Endothelial cell of umbilical vein (primary cell): ENCODE measurements at regions not wholly inside any gene's neighbourhood (a gene's known extent, or its start where the extent isn't known, plus 50 kb on each side); places are given as distances from the start of the nearest gene placed in this dataset.

Source experiments
- BruUV-seq: library from RNA; stranded (reverse); fragments of 400-500 nt; replicated peaks from 2 replicates; lab custom pipeline; 2021; lab: Mats Ljungman, UMichigan
- CTCF ChIA-PET: fragments of 300-600, 350-600 bp; sonication (Branson Sonifier 250); formaldehyde crosslinking; loops from one replicate; lab custom pipeline; 2021; ENCODE audit warnings: antibody characterized with exemption, inconsistent platforms; lab: Charles Lee
- POLR2A ChIA-PET: fragments of 300-600, 350-600 bp; sonication (Branson Sonifier 250); formaldehyde crosslinking; loops from one replicate; lab custom pipeline; 2021; ENCODE audit warnings: antibody characterized with exemption, inconsistent platforms; lab: Charles Lee
- DNase-seq: peaks from one replicate; pipeline ENCODE4 v3.0.0-alpha.2; 2011; ENCODE audit warnings: low read depth, low spot score
- FAIRE-seq: peaks from 2 replicates; lab custom pipeline; 2011; peaks lifted over from hg19 to GRCh38; lab: Jason Lieb, UNC
- H2AFZ ChIP-seq: 2 replicates; pipeline ENCODE4 v1.6.0; 2012; ENCODE audit warnings: low read depth, low read length, control low read depth, inconsistent platforms
- H3K27ac ChIP-seq: 2 replicates; pipeline ENCODE4 v1.5.1; 2011; ENCODE audit warnings: low read depth, mild to moderate bottlenecking, control low read depth, low read length, moderate library complexity; ENCODE audit not compliant: insufficient read depth
- H3K27me3 ChIP-seq, 2 experiments: 2 replicates each; pipeline versions ENCODE4 v1.6.0 to v1.6.1; 2011; ENCODE audit warnings: low read length in 2 of 2, mixed read lengths in 1 of 2; ENCODE audit not compliant: control insufficient read depth in 2 of 2, insufficient read depth in 2 of 2
- H3K36me3 ChIP-seq, 2 experiments: 2 replicates in 1 of 2; 3 replicates in 1 of 2; pipeline ENCODE4 v1.5.1; 2011; ENCODE audit warnings: low read length in 2 of 2, mild to moderate bottlenecking in 1 of 2, moderate library complexity in 1 of 2; ENCODE audit not compliant: control insufficient read depth in 2 of 2, insufficient read depth in 2 of 2; ENCODE audit errors: extremely low read depth in 1 of 2
- H3K4me1 ChIP-seq: 3 replicates; pipeline ENCODE4 v1.5.1; 2011; ENCODE audit warnings: mild to moderate bottlenecking, low read length; ENCODE audit not compliant: control insufficient read depth, insufficient read depth; ENCODE audit errors: extremely low read depth
- H3K4me2 ChIP-seq: 2 replicates; pipeline ENCODE4 v1.6.1; 2011; ENCODE audit warnings: low read length, control low read depth, mixed read lengths; ENCODE audit not compliant: insufficient read depth
- H3K4me3 ChIP-seq, 3 experiments: fragments of 200-600 bp in 1 of 3; sonication (generic), shearing (Covaris generic) in 1 of 3; replicated peaks in 1 of 3; 2 replicates each; pipeline ENCODE4 v1.5.1; 2011 to 2016; ENCODE audit warnings: control low read depth in 3 of 3, low read length in 3 of 3, mild to moderate bottlenecking in 2 of 3, inconsistent platforms in 1 of 3, low read depth in 1 of 3, moderate library complexity in 1 of 3; ENCODE audit not compliant: insufficient read depth in 1 of 3
- H3K79me2 ChIP-seq: 2 replicates; pipeline ENCODE4 v1.6.0; 2012; ENCODE audit warnings: low read length, inconsistent platforms; ENCODE audit not compliant: control insufficient read depth, insufficient read depth
- H3K9ac ChIP-seq: replicated peaks from 2 replicates; pipeline ENCODE3; 2011; ENCODE audit warnings: low read length, control low read depth; ENCODE audit not compliant: insufficient read depth; ENCODE audit errors: extremely low read depth
- H3K9me1 ChIP-seq: replicated peaks from 3 replicates; pipeline ENCODE4 v1.6.0; 2011; ENCODE audit warnings: mild to moderate bottlenecking, low read length; ENCODE audit not compliant: control insufficient read depth, insufficient read depth; ENCODE audit errors: extremely low read depth
- H3K9me3 ChIP-seq: replicated peaks from 2 replicates; pipeline ENCODE4 v1.5.1; 2012; ENCODE audit warnings: low read length, inconsistent platforms; ENCODE audit not compliant: control insufficient read depth, insufficient read depth
- H4K20me1 ChIP-seq: replicated peaks from 2 replicates; pipeline ENCODE3; 2011; ENCODE audit warnings: mild to moderate bottlenecking, low read length; ENCODE audit not compliant: control insufficient read depth, insufficient read depth; ENCODE audit errors: extremely low read depth
- CTCF ChIP-seq, 2 donors: IDR thresholded peaks; 1 replicate in 1 of 2; 2 replicates in 1 of 2; pipeline ENCODE4 v1.5.1; 2011; ENCODE audit warnings: low read length in 2 of 2, mild to moderate bottlenecking in 2 of 2, moderate library complexity in 2 of 2, control low read depth in 1 of 2, inconsistent platforms in 1 of 2, low read depth in 1 of 2; ENCODE audit not compliant: insufficient read depth in 1 of 2; ENCODE audit errors: extremely low read depth in 1 of 2
- EZH2 ChIP-seq: IDR thresholded peaks from 2 replicates; pipeline ENCODE4 v1.6.1; 2012; ENCODE audit warnings: borderline replicate concordance, low read depth, mild to moderate bottlenecking, moderate library complexity, low read length, inconsistent platforms; ENCODE audit not compliant: severe bottlenecking
- FOS ChIP-seq: IDR thresholded peaks from 2 replicates; pipeline ENCODE4 v1.6.1; 2011; ENCODE audit warnings: mild to moderate bottlenecking, low read length, moderate library complexity, borderline replicate concordance; ENCODE audit not compliant: insufficient read depth
- GATA2 ChIP-seq: IDR thresholded peaks from 2 replicates; pipeline ENCODE4 v1.7.0; 2011; ENCODE audit warnings: low read depth, mild to moderate bottlenecking, moderate library complexity, mixed read lengths, low read length; ENCODE audit not compliant: insufficient read length, insufficient read depth
- JUN ChIP-seq: IDR thresholded peaks from 2 replicates; pipeline ENCODE4 v1.6.1; 2011; ENCODE audit warnings: borderline replicate concordance, low read depth; ENCODE audit not compliant: insufficient read length, insufficient read depth
- MAX ChIP-seq: IDR thresholded peaks from 2 replicates; pipeline ENCODE4 v1.6.1; 2011; ENCODE audit not compliant: insufficient read depth, insufficient read length
- MYC ChIP-seq: IDR thresholded peaks from one replicate; pipeline ENCODE4 v1.6.1; 2011; ENCODE audit warnings: mild to moderate bottlenecking, low read depth, low read length
- POLR2A ChIP-seq: IDR thresholded peaks from 2 replicates; pipeline ENCODE4 v1.6.1; 2012; ENCODE audit warnings: low read depth, mild to moderate bottlenecking, control low read depth, low read length
- POLR2AphosphoS5 ChIP-seq: IDR thresholded peaks from 2 replicates; pipeline ENCODE4 v1.6.1; 2012; ENCODE audit warnings: low read depth, mild to moderate bottlenecking, control low read depth, low read length, moderate library complexity; ENCODE audit not compliant: insufficient read depth
- dilution Hi-C: fragments of 300-500 bp; cut with MboI; formaldehyde crosslinking; loops from one replicate; pipeline ENCODE4 v1.15.0; 2019; ENCODE audit warnings: low sequenced_read_pairs; ENCODE audit not compliant: extremely low pct_ligation_motif_present
- intact Hi-C: fragments of 100-400 bp; cut with micrococcal nuclease; formaldehyde crosslinking; loops from one replicate; pipeline ENCODE4 v1.10.0; 2022

DNA sequence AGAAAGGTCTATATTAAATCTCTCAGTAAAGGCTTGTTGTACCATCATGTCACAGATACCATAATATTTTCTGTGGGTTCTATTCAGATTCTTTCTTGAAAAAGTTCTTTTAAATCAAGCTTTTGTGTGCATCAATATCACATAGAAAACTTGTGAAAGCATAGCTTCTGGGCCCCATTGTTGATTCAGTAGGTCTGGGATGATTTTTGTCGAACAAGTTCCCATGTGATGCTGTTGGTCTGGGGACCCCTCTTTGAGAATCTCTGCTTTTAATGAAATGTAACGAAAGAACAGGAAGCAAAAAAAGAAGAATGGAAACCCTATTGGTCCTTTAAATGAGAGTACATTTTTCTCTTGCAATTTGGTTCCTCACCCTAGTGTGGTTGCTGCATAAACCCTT is 597.7 kb upstream of the CITED2 start:
- Histone ChIP-seq H3K4me3 (no peak overlapping the region), H3K27ac (no peak overlapping the region), H3K4me2 (no peak overlapping the region), H3K79me2 (no peaks in the 10 kb centered on the region), H2AFZ (no peak overlapping the region), H3K4me1 (peaks cover 14% of the 10 kb centered on the region), H3K9me3 (no peaks in the 10 kb centered on the region), H3K9me1 (no peaks in the 10 kb centered on the region), H3K27me3 (no peaks in the 10 kb centered on the region), H3K36me3 (no peaks in the 10 kb centered on the region), H4K20me1 (no peaks in the 10 kb centered on the region), H3K9ac (no peak overlapping the region)
- dilution Hi-C loops: no loop called here
- TF ChIP-seq CTCF (IDR thresholded peaks at IDR 0.05; ENCODE audit: extremely low read depth in 1 of 2, insufficient read depth in 1 of 2, low read depth in 1 of 2, low read length in 2 of 2) (no peak), FOS (no peak), EZH2 (no peak), MYC (no peak), GATA2 (no peak), POLR2AphosphoS5 (no peak), MAX (no peak), JUN (no peak), POLR2A (no peak)
- DNase-seq: no peak
- intact Hi-C loops: loop anchor here (10.0 kb wide), 2 partner anchors 603 to 883 kb away; no protein-coding TSS in a partner anchor
- POLR2A ChIA-PET: interaction anchor here (0.6 kb wide), 1 partner anchor 603 kb away, joined by 3 read pairs; no protein-coding TSS in a partner anchor
- no peak for FAIRE-seq
- CTCF ChIA-PET: interaction anchor here (1.7 kb wide), 1 partner anchor 607 kb away, joined by 3 read pairs; no protein-coding TSS in a partner anchor
- BruUV-seq: no TSS peak
